ENCODE measurements at regions not wholly inside any gene's neighbourhood (a gene's known extent, or its start where the extent isn't known, plus 50 kb on each side); places are given as distances from the start of the nearest gene placed in this dataset.

- DNase-seq (ENCODE audit: low spot score), result no peak
These were observed 974.9 kb downstream of the PCDH18 start for GRCh38 chr4:136557396-136557795.

- no peak for DNase-seq (ENCODE audit: low spot score)
These were observed 978.3 kb downstream of the PCDH18 start for GRCh38 chr4:136554033-136554432.

- DNase-seq (ENCODE audit: low spot score), result no peak
These were observed 980.5 kb downstream of the PCDH18 start for GRCh38 chr4:136551753-136552152.

- no peak for DNase-seq (ENCODE audit: low spot score)
These were observed 991.5 kb downstream of the PCDH18 start for GRCh38 chr4:136540747-136541146.

- DNase-seq (ENCODE audit: low spot score), result no peak
These were observed 1004.2 kb downstream of the PCDH18 start for GRCh38 chr4:136528131-136528530.

GRCh38 chr4:136526517-136526916 lies 1005.8 kb downstream of the PCDH18 start:
- DNase-seq (ENCODE audit: low spot score), result peak; percentile 13

GRCh38 chr4:136524039-136524438 lies 1008.3 kb downstream of the PCDH18 start:
- no peak for DNase-seq (ENCODE audit: low spot score)

GRCh38 chr4:136516371-136516770 lies 1015.9 kb downstream of the PCDH18 start:
- DNase-seq (ENCODE audit: low spot score), result no peak

GRCh38 chr4:136505020-136505419 lies 1027.3 kb downstream of the PCDH18 start:
- DNase-seq (ENCODE audit: low spot score), result no peak

- DNase-seq (ENCODE audit: low spot score), result no peak
These were observed 1036.4 kb downstream of the PCDH18 start for GRCh38 chr4:136495851-136496250.

- DNase-seq (ENCODE audit: low spot score), result no peak
These were observed 1037.2 kb downstream of the PCDH18 start for GRCh38 chr4:136495076-136495475.

GRCh38 chr4:136489101-136489500 lies 1043.2 kb downstream of the PCDH18 start:
- DNase-seq (ENCODE audit: low spot score), result no peak

GRCh38 chr4:136484996-136485395 lies 1047.3 kb downstream of the PCDH18 start:
- no peak for DNase-seq (ENCODE audit: low spot score)

- peak; percentile 13 for DNase-seq (ENCODE audit: low spot score)
These were observed 1055.5 kb downstream of the PCDH18 start for GRCh38 chr4:136476753-136477152.

- no peak for DNase-seq (ENCODE audit: low spot score)
These were observed 1061.2 kb downstream of the PCDH18 start for GRCh38 chr4:136471051-136471450.

- DNase-seq (ENCODE audit: low spot score), result no peak
These were observed 1066.6 kb downstream of the PCDH18 start for GRCh38 chr4:136465691-136466090.

- no peak for DNase-seq (ENCODE audit: low spot score)
These were observed 1068.4 kb downstream of the PCDH18 start for GRCh38 chr4:136463941-136464340.

GRCh38 chr4:136461533-136461932 lies 1070.8 kb downstream of the PCDH18 start:
- DNase-seq (ENCODE audit: low spot score), result no peak

- no peak for DNase-seq (ENCODE audit: low spot score)
These were observed 1074.0 kb downstream of the PCDH18 start for GRCh38 chr4:136458326-136458725.

GRCh38 chr4:136457577-136457976 lies 1074.7 kb downstream of the PCDH18 start:
- no peak for DNase-seq (ENCODE audit: low spot score)

- DNase-seq (ENCODE audit: low spot score), result no peak
These were observed 1075.3 kb downstream of the PCDH18 start for GRCh38 chr4:136457004-136457403.

- DNase-seq (ENCODE audit: low spot score), result no peak
These were observed 1089.3 kb downstream of the PCDH18 start for GRCh38 chr4:136443006-136443405.

- DNase-seq (ENCODE audit: low spot score), result no peak
These were observed 1089.8 kb downstream of the PCDH18 start for GRCh38 chr4:136442447-136442846.

- no peak for DNase-seq (ENCODE audit: low spot score)
These were observed 1090.5 kb downstream of the PCDH18 start for GRCh38 chr4:136441629-136442282.

Data from umbilical cord (tissue), 1 donor.